ENCODE measurements at regions not wholly inside any gene's neighbourhood (a gene's known extent, or its start where the extent isn't known, plus 50 kb on each side); places are given as distances from the start of the nearest gene placed in this dataset.

DNA sequence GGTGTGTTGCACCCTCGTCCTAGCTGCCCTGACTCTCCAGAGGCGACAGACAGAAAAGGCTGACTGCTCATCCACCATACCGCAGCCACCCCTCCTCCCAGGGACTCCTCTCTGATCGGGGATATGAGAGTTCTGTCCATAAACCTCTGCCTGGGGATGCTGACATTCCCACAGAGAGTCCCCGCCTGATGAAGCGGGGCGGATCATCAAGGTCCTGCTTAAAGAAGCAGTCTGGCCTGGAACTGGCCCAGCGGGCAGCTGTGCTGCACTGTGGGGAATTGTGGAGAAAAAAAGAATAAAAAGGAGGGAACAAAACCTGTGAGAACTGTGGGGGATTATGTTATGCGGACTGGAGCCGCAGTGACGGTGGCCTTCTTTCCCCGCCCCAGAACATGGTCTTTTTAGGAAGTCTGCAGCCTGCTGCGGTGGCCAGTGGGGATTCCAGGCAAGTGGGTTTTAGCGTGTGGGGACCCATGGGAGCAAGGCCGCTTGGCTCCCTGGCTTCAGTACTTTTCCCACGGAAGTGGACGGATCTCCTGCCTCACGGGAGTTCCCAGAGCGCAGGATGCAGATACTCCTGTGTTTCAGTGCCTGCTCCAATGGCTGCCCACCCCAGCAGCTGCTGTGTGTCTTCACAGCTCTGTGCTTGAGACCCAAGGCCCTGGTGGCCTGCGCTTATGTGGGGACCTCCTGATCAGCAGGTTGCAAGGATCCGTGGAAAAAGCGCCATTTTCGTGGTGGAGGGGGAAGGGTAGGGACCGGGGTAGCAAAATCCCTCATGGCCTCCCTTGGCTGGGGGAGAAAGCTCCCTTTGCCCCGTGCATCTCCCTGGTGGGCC, 1456.2 kb upstream of the SLC10A2 start:
- dilution Hi-C loops (cut with HindIII; ENCODE audit: low sequenced_read_pairs, unreplicated experiment): no loop called here
- no peak overlapping the region for H3K4me2 ChIP-seq (ENCODE audit: low read depth, low read length)
- H2BK120ac ChIP-seq (ENCODE audit: low read depth, low read length): no peak overlapping the region
- in situ Hi-C loops (cut with MboI; ENCODE audit: low sequenced_read_pairs): no loop called here
- no peaks in the 10 kb centered on the region for H3K79me1 ChIP-seq (ENCODE audit: low read depth in 1 of 2, low read length in 2 of 2)
- H3K27ac ChIP-seq (ENCODE audit: insufficient read depth, low read length): no peak overlapping the region
- H3K18ac ChIP-seq (ENCODE audit: low read depth, low read length): no peak overlapping the region
- DNase-seq (no peak), ATAC-seq (ENCODE audit: low read depth) (no peak)
- no peak overlapping the region for H2BK5ac ChIP-seq (ENCODE audit: low read depth, low read length, poor library complexity, severe bottlenecking)
- H3K14ac ChIP-seq (replicated peaks; ENCODE audit: low read depth, low read length): no peak overlapping the region
- 90% methylated on average over 8 of the region's 25 CpGs; no CpG with 5 or more reads in 1 of the 2 experiments for WGBS, 2 experiments (ENCODE audit: extremely low coverage in 2 of 2, insufficient read length in 1 of 2)
- H3K9me1 ChIP-seq (ENCODE audit: insufficient read depth, low read length): no peaks in the 10 kb centered on the region
- BruUV-seq (replicated peaks): no TSS peak
- H3K36me3 ChIP-seq (ENCODE audit: control insufficient read depth, insufficient read depth, low read length): no peaks in the 10 kb centered on the region
- no peak overlapping the region for H2AK5ac ChIP-seq (ENCODE audit: low read depth, low read length)
- ChIA-PET CTCF (no interaction called here), POLR2A (ENCODE audit: unreplicated experiment) (no interaction called here)
- H3K23ac ChIP-seq (ENCODE audit: low read depth, low read length): no peak overlapping the region
- no peak overlapping the region for H3K9ac ChIP-seq (ENCODE audit: low read depth, low read length)
- H4K5ac ChIP-seq (ENCODE audit: low read depth, low read length): no peak overlapping the region
- no peak for TF ChIP-seq MAZ (IDR thresholded peaks at IDR 0.05; ENCODE audit: borderline replicate concordance, low read depth, low read length)
- TF ChIP-seq FOS (IDR thresholded peaks at IDR 0.05; ENCODE audit: low read depth, low read length): no peak
- no peak for TF ChIP-seq USF2 (IDR thresholded peaks at IDR 0.05; ENCODE audit: low read depth, low read length)
- no peak for TF ChIP-seq BHLHE40 (IDR thresholded peaks at IDR 0.05; ENCODE audit: low read depth, low read length)
- no peak for TF ChIP-seq RCOR1 (IDR thresholded peaks at IDR 0.05; ENCODE audit: insufficient replicate concordance, low read length)
- no peak for TF ChIP-seq ELK1 (IDR thresholded peaks at IDR 0.05; ENCODE audit: borderline replicate concordance, low read depth, low read length)
- no peak for TF ChIP-seq MAFK (IDR thresholded peaks at IDR 0.05; ENCODE audit: low read depth, low read length)
- TF ChIP-seq MXI1 (IDR thresholded peaks at IDR 0.05; ENCODE audit: borderline replicate concordance, low read depth, low read length): no peak
- no peak for TF ChIP-seq POLR2A (IDR thresholded peaks at IDR 0.05; ENCODE audit: low read depth, low read length)
- no peak for TF ChIP-seq SMC3 (IDR thresholded peaks at IDR 0.05; ENCODE audit: low read depth, low read length)
- TF ChIP-seq RFX5 (IDR thresholded peaks at IDR 0.05; ENCODE audit: low read depth, low read length): no peak
- TF ChIP-seq, protein P1, sequence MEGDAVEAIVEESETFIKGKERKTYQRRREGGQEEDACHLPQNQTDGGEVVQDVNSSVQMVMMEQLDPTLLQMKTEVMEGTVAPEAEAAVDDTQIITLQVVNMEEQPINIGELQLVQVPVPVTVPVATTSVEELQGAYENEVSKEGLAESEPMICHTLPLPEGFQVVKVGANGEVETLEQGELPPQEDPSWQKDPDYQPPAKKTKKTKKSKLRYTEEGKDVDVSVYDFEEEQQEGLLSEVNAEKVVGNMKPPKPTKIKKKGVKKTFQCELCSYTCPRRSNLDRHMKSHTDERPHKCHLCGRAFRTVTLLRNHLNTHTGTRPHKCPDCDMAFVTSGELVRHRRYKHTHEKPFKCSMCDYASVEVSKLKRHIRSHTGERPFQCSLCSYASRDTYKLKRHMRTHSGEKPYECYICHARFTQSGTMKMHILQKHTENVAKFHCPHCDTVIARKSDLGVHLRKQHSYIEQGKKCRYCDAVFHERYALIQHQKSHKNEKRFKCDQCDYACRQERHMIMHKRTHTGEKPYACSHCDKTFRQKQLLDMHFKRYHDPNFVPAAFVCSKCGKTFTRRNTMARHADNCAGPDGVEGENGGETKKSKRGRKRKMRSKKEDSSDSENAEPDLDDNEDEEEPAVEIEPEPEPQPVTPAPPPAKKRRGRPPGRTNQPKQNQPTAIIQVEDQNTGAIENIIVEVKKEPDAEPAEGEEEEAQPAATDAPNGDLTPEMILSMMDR (conservative IDR thresholded peaks at IDR 0.05; ENCODE audit: low read depth, low read length): no peak
- no peak for TF ChIP-seq CHD1 (IDR thresholded peaks at IDR 0.05; ENCODE audit: low read depth, low read length)
- no peak for TF ChIP-seq NFE2L2 (IDR thresholded peaks at IDR 0.05; ENCODE audit: low read depth, low read length)
- H4K91ac ChIP-seq (ENCODE audit: insufficient read depth, low read depth, low read length): no peak overlapping the region
- no peaks in the 10 kb centered on the region for H3K27me3 ChIP-seq (ENCODE audit: control insufficient read depth, insufficient read depth, low read length)
- no peak overlapping the region for H3K4ac ChIP-seq (ENCODE audit: low read depth, low read length)
- no peak overlapping the region for H2BK15ac ChIP-seq (ENCODE audit: low read depth, low read length)
- H4K20me1 ChIP-seq (ENCODE audit: insufficient read depth, low read length): no peaks in the 10 kb centered on the region
- H3K9me3 ChIP-seq (ENCODE audit: control insufficient read depth, insufficient read depth, low read length): peaks cover 10% of the 10 kb centered on the region
- H3K4me3 ChIP-seq (ENCODE audit: insufficient read depth, low read depth, low read length): no peak overlapping the region
- H3K56ac ChIP-seq (ENCODE audit: extremely low read depth, insufficient read depth, low read length): no peak overlapping the region
- H2BK20ac ChIP-seq (ENCODE audit: low read depth, low read length): no peak overlapping the region
- H4K8ac ChIP-seq (ENCODE audit: low read depth in 2 of 2, low read length in 2 of 2): no peak overlapping the region
- H2AFZ ChIP-seq (replicated peaks; ENCODE audit: low read length, poor library complexity): no peak overlapping the region
- intact Hi-C loops (cut with micrococcal nuclease): no loop called here
- H2AK9ac ChIP-seq (replicated peaks; ENCODE audit: low read depth, low read length, poor library complexity): no peak overlapping the region
- no peaks in the 10 kb centered on the region for H3K4me1 ChIP-seq (ENCODE audit: control insufficient read depth, insufficient read depth, low read length)

All from IMR-90 (cell line).